GM23248 (cell line): ENCODE measurements at regions not wholly inside any gene's neighbourhood (a gene's known extent, or its start where the extent isn't known, plus 50 kb on each side); places are given as distances from the start of the nearest gene placed in this dataset.

Experiments used
- EZH2 ChIP-seq: fragments of 200-600 bp; sonication (generic); IDR thresholded peaks from 2 replicates; pipeline ENCODE4 v1.6.1; 2018; ENCODE audit warnings: antibody characterized with exemption, mild to moderate bottlenecking; ENCODE audit not compliant: insufficient read depth, poor library complexity, severe bottlenecking
- EZH2phosphoT487 ChIP-seq: fragments of 200-600 bp; sonication (generic); IDR thresholded peaks from 2 replicates; pipeline ENCODE4 v1.6.1; 2018; ENCODE audit warnings: antibody characterized with exemption, moderate library complexity, mild to moderate bottlenecking, low read depth; ENCODE audit not compliant: insufficient read depth

DNA sequence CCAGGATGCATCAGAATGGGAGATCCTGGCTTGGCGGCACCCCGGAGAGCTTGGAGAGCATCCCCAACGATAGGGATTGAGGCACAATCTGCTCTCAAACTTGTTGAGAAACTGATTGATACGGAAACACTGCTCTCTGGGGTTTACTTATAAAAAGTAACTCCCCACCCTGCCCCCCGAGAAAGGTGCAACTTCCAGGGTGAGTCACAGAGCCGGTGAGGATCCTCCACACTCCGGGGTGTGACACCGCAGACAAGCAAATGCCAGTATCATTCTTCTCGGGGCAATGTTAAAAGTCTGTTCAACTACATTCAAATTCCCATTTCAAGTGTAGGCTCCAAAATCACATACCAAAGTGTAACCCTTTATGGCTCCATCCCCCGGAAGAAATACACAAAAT is 84.4 kb upstream of the MLN start:
- no peak for TF ChIP-seq EZH2phosphoT487
- no peak for TF ChIP-seq EZH2
